Heart left ventricle (tissue), 16 donors: ENCODE measurements at regions not wholly inside any gene's neighbourhood (a gene's known extent, or its start where the extent isn't known, plus 50 kb on each side); places are given as distances from the start of the nearest gene placed in this dataset.

Experiments
- ATAC-seq, 4 donors: fragments of 200-7000 bp; cut with Tn5 transposase; one replicate each; pipeline ENCODE4 v1.9.1; 2020 to 2022; ENCODE audit warnings: moderate library complexity in 4 of 4, mild to moderate bottlenecking in 3 of 4, moderate number of reproducible peaks in 1 of 4
- DNase-seq, 5 donors: peaks; one replicate each; pipeline ENCODE4 v3.0.0-alpha.2; 2020
- H3K27ac ChIP-seq, 12 donors: fragments of 200-600 bp; sonication (generic) in 4 of 12; one replicate each; pipeline versions ENCODE4 v1.5.0 to v1.8.0; 2016 to 2022; ENCODE audit warnings: mild to moderate bottlenecking in 2 of 12
- H3K27me3 ChIP-seq, 9 donors: fragments of 200-600 bp; sonication (generic) in 2 of 9; one replicate each; pipeline versions ENCODE4 v1.5.1 to v1.8.0; 2016 to 2022; ENCODE audit warnings: mild to moderate bottlenecking in 3 of 9
- H3K36me3 ChIP-seq, 9 donors: fragments of 200-600 bp; sonication (generic) in 2 of 9; one replicate each; pipeline versions ENCODE4 v1.5.0 to v1.8.0; 2018 to 2022; ENCODE audit warnings: mild to moderate bottlenecking in 2 of 9
- H3K4me1 ChIP-seq, 12 donors: fragments of 200-600 bp; sonication (generic) in 4 of 12; one replicate each; pipeline versions ENCODE4 v1.5.0 to v1.8.0; 2016 to 2022; ENCODE audit warnings: mild to moderate bottlenecking in 3 of 12
- H3K4me3 ChIP-seq, 12 donors: fragments of 200-600 bp; sonication (generic) in 4 of 12; one replicate each; pipeline versions ENCODE4 v1.5.0 to v1.8.0; 2017 to 2022; ENCODE audit warnings: mild to moderate bottlenecking in 9 of 12, moderate library complexity in 4 of 12
- H3K9me3 ChIP-seq, 12 donors: fragments of 200-600 bp; sonication (generic) in 4 of 12; one replicate each; pipeline versions ENCODE4 v1.5.0 to v1.8.0; 2016 to 2022; ENCODE audit warnings: mild to moderate bottlenecking in 1 of 12
- CTCF ChIP-seq, 12 donors: fragments of 200-600 bp; sonication (generic) in 4 of 12; IDR thresholded peaks; one replicate each; pipeline versions ENCODE4 v1.5.0 to v1.8.0; 2018 to 2022; ENCODE audit warnings: antibody characterized with exemption in 12 of 12, mild to moderate bottlenecking in 5 of 12
- POLR2A ChIP-seq, 2 donors: fragments of 450-650 bp; IDR thresholded peaks; one replicate each; pipeline ENCODE4 v1.6.1; 2017; ENCODE audit warnings: antibody characterized with exemption in 2 of 2, mild to moderate bottlenecking in 2 of 2, moderate library complexity in 2 of 2
- WGBS, 4 donors: extraction: QIAGEN DNeasy Blood & Tissue Kit in 2 of 4; methylation state at CpG; one replicate each; pipeline versions ENCODE4 v1.1.5 to v1.1.7; 2013 to 2018; 5-methylcytosine and 5-hydroxymethylcytosine counted together
- intact Hi-C, 10 donors: fragments of 100-400 bp; cut with DNase I; formaldehyde crosslinking; loops; one replicate each; pipeline versions ENCODE4 v1.11.1 to v1.14.2; 2022
- donor health status: ischemic (EF 13 %, LVEDD 7.1; RV severe dilation, severe dysfunction).
- donor health status: healthy with polysubstance abuse.
- donor health status: DM: no; HTN: yes; CAD: no.
- donor health status: DM: no; HTN: no; CAD: no.
- donor health status: ischemic (EF 25% LVEDD 6.9; RV normal size, moderate dysfunction).
- donor health status: ischemic (EF 25% LVEDD 5.7; RV mildly dilated, moderate dysfunction).
- donor health status: healthy.
- donor health status: DM: yes; HTN: yes; CAD: no.
- donor health status: ischemic (EF 35%, LVEDD 5.7; RV mildly dilated, moderate dysfunction).
- donor health status: nonischemic (EF 11% LVEDD 7.7; RV severe dilation, severe dysfunction).
- donor health status: DM: yes; HTN: yes; CAD: no.
- donor health status: PGD.
- donor health status: ischemic (EF 29% LVEDD 5.4; RV normal size, mild dysfunction).
- donor health status: nonischemic (EF 23%, LVEDD 6.1; RV moderate dilation, normal function).

DNA sequence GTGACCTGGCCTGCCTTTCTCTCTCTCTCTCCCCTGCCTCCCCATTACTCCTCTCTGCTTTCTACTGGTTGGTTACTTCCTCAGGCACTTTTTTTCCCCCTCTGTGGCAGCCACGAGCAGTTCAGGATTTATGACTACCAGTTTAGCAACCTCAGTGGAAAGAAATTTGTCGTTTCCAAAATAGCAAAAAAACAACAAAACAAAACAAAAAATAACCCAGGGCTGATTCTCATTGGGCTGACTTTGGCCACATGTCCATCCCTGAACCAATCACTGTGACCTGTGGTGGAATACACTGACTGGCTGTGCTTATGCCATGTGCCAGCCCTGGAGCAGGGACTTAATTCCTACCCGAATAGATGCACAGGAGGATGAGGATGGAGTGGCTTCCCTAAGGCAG is 137.4 kb downstream of the TFAP2C start:
- TF ChIP-seq CTCF (IDR thresholded peaks at IDR 0.05) (no peak), POLR2A (IDR thresholded peaks at IDR 0.05) (no peak)
- Histone ChIP-seq H3K4me3 (no peak overlapping the region), H3K36me3 (no peaks in the 10 kb centered on the region), H3K4me1 (no peaks in the 10 kb centered on the region), H3K27me3 (peaks cover 0 to 8% (median 0%) of the 10 kb centered on the region in 9 donors), H3K27ac (no peak overlapping the region), H3K9me3 (no peaks in the 10 kb centered on the region)
- DNase-seq (no peak), ATAC-seq (no peak)
- 67 to 77% (median 71%) methylated on average over 3 of the region's 3 CpGs for WGBS, 4 donors
- intact Hi-C loops = no loop called here

GRCh38 chr20:56769921-56770600 is 141.0 kb downstream of the TFAP2C start:
- DNase-seq (no peak), ATAC-seq (no peak)
- H3K4me3 ChIP-seq = no peak overlapping the region
- H3K27ac ChIP-seq = no peak overlapping the region
- H3K27me3 ChIP-seq = peaks cover 0 to 8% (median 0%) of the 10 kb centered on the region in 9 donors
- no peaks in the 10 kb centered on the region for H3K36me3 ChIP-seq
- no peaks in the 10 kb centered on the region for H3K9me3 ChIP-seq
- TF ChIP-seq POLR2A (IDR thresholded peaks at IDR 0.05) = no peak
- no peak for TF ChIP-seq CTCF (IDR thresholded peaks at IDR 0.05)
- WGBS, 4 donors = 73 to 85% (median 79%) methylated on average over 7 of the region's 7 CpGs
- no peaks in the 10 kb centered on the region for H3K4me1 ChIP-seq
- intact Hi-C loops = no loop called here

GRCh38 chr20:56773749-56774148 is 144.6 kb downstream of the TFAP2C start:
- no peak for TF ChIP-seq POLR2A (IDR thresholded peaks at IDR 0.05)
- TF ChIP-seq CTCF (IDR thresholded peaks at IDR 0.05) = no peak
- WGBS, 4 donors = 86 to 88% (median 87%) methylated on average over 5 of the region's 5 CpGs
- H3K4me3 ChIP-seq = no peak overlapping the region

DNA sequence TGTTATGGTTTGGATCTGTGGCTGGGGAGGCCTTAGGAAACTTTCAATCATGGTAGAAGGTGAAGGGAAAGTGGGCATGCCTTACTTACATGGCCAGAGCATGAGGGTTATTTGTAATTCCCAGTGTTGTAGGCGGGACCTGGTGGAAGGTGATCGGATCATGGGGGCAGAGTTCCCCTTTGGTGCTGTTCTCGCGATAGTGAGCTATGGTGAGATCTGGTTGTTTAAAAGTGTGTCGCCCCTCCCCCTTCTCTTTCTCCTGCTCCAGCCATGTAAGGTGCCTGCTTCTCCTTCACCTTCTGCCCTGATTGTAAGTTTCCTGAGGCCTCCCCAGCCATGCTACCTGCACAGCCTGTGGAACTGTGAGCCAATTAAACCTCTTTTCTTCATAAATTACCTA is 145.8 kb downstream of the TFAP2C start:
- TF ChIP-seq CTCF (IDR thresholded peaks at IDR 0.05) (no peak), POLR2A (IDR thresholded peaks at IDR 0.05) (no peak)
- intact Hi-C loops = no loop called here
- peaks cover 0 to 16% (median 5%) of the 10 kb centered on the region in 9 donors for H3K27me3 ChIP-seq
- ATAC-seq (no peak), DNase-seq (no peak)
- no peaks in the 10 kb centered on the region for H3K9me3 ChIP-seq
- no peak overlapping the region for H3K4me3 ChIP-seq
- WGBS, 4 donors = 82 to 87% (median 85%) methylated on average over 5 of the region's 5 CpGs
- no peak overlapping the region for H3K27ac ChIP-seq
- no peaks in the 10 kb centered on the region for H3K36me3 ChIP-seq
- peaks cover 0 to 6% (median 0%) of the 10 kb centered on the region in 12 donors for H3K4me1 ChIP-seq

More at GRCh38 chr20:56773749-56774148, 144.6 kb downstream of the TFAP2C start:
- Histone ChIP-seq H3K9me3 (no peaks in the 10 kb centered on the region), H3K36me3 (no peaks in the 10 kb centered on the region), H3K27me3 (peaks cover 0 to 8% (median 0%) of the 10 kb centered on the region in 9 donors), H3K4me1 (peaks cover 0 to 2% (median 0%) of the 10 kb centered on the region in 12 donors), H3K27ac (no peak overlapping the region)
- intact Hi-C loops = no loop called here
- no peak for ATAC-seq
- DNase-seq = no peak
